ENCODE measurements at regions not wholly inside any gene's neighbourhood (a gene's known extent, or its start where the extent isn't known, plus 50 kb on each side); places are given as distances from the start of the nearest gene placed in this dataset.

DNA sequence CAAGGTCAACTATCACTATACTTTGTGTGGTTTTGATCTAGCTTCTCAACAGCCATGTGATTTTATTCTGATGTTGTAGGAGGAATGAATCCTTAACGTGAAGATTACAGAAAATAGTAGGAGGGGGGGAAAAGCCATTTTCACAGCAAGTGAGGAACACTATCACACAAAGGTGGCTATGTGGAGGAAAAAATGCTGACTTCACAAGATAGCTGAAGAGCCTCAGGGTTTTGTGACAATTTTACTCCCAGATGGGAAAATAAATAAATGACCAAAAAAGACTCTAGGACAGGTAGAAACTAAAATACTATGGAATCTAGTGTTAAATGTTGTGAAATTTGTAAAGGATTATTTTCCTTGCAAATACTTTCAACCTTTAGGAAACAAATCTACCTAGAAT, 281.0 kb downstream of the ADRA2A start:
- TF ChIP-seq, protein P1, sequence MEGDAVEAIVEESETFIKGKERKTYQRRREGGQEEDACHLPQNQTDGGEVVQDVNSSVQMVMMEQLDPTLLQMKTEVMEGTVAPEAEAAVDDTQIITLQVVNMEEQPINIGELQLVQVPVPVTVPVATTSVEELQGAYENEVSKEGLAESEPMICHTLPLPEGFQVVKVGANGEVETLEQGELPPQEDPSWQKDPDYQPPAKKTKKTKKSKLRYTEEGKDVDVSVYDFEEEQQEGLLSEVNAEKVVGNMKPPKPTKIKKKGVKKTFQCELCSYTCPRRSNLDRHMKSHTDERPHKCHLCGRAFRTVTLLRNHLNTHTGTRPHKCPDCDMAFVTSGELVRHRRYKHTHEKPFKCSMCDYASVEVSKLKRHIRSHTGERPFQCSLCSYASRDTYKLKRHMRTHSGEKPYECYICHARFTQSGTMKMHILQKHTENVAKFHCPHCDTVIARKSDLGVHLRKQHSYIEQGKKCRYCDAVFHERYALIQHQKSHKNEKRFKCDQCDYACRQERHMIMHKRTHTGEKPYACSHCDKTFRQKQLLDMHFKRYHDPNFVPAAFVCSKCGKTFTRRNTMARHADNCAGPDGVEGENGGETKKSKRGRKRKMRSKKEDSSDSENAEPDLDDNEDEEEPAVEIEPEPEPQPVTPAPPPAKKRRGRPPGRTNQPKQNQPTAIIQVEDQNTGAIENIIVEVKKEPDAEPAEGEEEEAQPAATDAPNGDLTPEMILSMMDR (IDR thresholded peaks at IDR 0.05), result no peak
- no peak for TF ChIP-seq POLR2A (IDR thresholded peaks at IDR 0.05)

Measured in lower leg skin (tissue), 3 donors.